Mesenchymal stem cell (in vitro differentiated cells and primary cell): ENCODE measurements at regions not wholly inside any gene's neighbourhood (a gene's known extent, or its start where the extent isn't known, plus 50 kb on each side); places are given as distances from the start of the nearest gene placed in this dataset.

Experiments
- DNase-seq: peaks from one replicate; pipeline ENCODE4 v3.0.0-alpha.2; 2013
- H2AFZ ChIP-seq: one replicate; pipeline ENCODE4 v1.6.1; 2013; ENCODE audit warnings: low read depth, mild to moderate bottlenecking, control low read depth, inconsistent platforms, low read length, moderate library complexity
- H2AK5ac ChIP-seq: 2 replicates; pipeline ENCODE4 v1.6.1; 2013; ENCODE audit warnings: low read length, moderate library complexity, mild to moderate bottlenecking, inconsistent platforms; ENCODE audit not compliant: severe bottlenecking
- H2BK120ac ChIP-seq: one replicate; pipeline ENCODE4 v1.6.1; 2013; ENCODE audit warnings: low read depth, mild to moderate bottlenecking, inconsistent platforms, low read length, moderate library complexity
- H2BK12ac ChIP-seq, 2 experiments: one replicate each; pipeline ENCODE4 v1.6.1; 2013; ENCODE audit warnings: inconsistent platforms in 2 of 2, low read length in 2 of 2, mild to moderate bottlenecking in 2 of 2, moderate library complexity in 2 of 2, control low read depth in 1 of 2
- H2BK15ac ChIP-seq: one replicate; pipeline ENCODE4 v1.6.1; 2013; ENCODE audit warnings: mild to moderate bottlenecking, low read depth, inconsistent platforms; ENCODE audit not compliant: poor library complexity, severe bottlenecking
- H2BK5ac ChIP-seq: 2 replicates; pipeline ENCODE4 v1.6.1; 2013; ENCODE audit warnings: low read depth, mild to moderate bottlenecking, low read length, control low read depth, inconsistent platforms; ENCODE audit not compliant: poor library complexity, severe bottlenecking
- H3K14ac ChIP-seq, 2 experiments: one replicate each; pipeline ENCODE4 v1.6.1; 2013; ENCODE audit warnings: inconsistent platforms in 2 of 2, low read length in 2 of 2, control low read depth in 1 of 2, mild to moderate bottlenecking in 1 of 2, moderate library complexity in 1 of 2
- H3K18ac ChIP-seq, 2 experiments: one replicate each; pipeline ENCODE4 v1.6.1; 2013; ENCODE audit warnings: inconsistent platforms in 2 of 2, low read length in 2 of 2, control low read depth in 1 of 2, low read depth in 1 of 2, mild to moderate bottlenecking in 1 of 2
- H3K23ac ChIP-seq, 2 experiments: one replicate each; pipeline ENCODE4 v1.6.1; 2013; ENCODE audit warnings: inconsistent platforms in 2 of 2, low read length in 2 of 2, mild to moderate bottlenecking in 2 of 2, moderate library complexity in 2 of 2, control low read depth in 1 of 2
- H3K27ac ChIP-seq: 2 replicates; pipeline ENCODE4 v1.5.1; 2013; ENCODE audit warnings: mild to moderate bottlenecking, moderate library complexity, low read length, control low read depth, inconsistent platforms; ENCODE audit not compliant: poor library complexity, severe bottlenecking
- H3K27me3 ChIP-seq, 2 experiments: 2 replicates each; pipeline versions ENCODE4 v1.6.1 to v1.7.0; 2013; ENCODE audit warnings: low read length in 2 of 2, mild to moderate bottlenecking in 2 of 2, moderate library complexity in 2 of 2, control low read depth in 1 of 2, inconsistent platforms in 1 of 2; ENCODE audit not compliant: control insufficient read depth in 1 of 2, insufficient read depth in 1 of 2
- H3K36me3 ChIP-seq, 2 experiments: 2 replicates each; pipeline versions ENCODE4 v1.6.1 to v1.7.0; 2013; ENCODE audit warnings: low read length in 2 of 2, control low read depth in 1 of 2, inconsistent platforms in 1 of 2, low read depth in 1 of 2, mild to moderate bottlenecking in 1 of 2; ENCODE audit not compliant: insufficient read depth in 2 of 2, control insufficient read depth in 1 of 2
- H3K4ac ChIP-seq, 2 experiments: one replicate each; pipeline ENCODE4 v1.6.1; 2013; ENCODE audit warnings: inconsistent platforms in 2 of 2, low read length in 2 of 2, mild to moderate bottlenecking in 2 of 2, moderate library complexity in 2 of 2, control low read depth in 1 of 2, low read depth in 1 of 2
- H3K4me1 ChIP-seq: 2 replicates; pipeline ENCODE4 v1.6.1; 2013; ENCODE audit warnings: low read depth, low read length, control low read depth; ENCODE audit not compliant: control insufficient read depth, insufficient read depth
- H3K4me2 ChIP-seq: 2 replicates; pipeline ENCODE4 v1.6.1; 2013; ENCODE audit warnings: low read length, mild to moderate bottlenecking, inconsistent platforms; ENCODE audit not compliant: poor library complexity, severe bottlenecking
- H3K4me3 ChIP-seq, 2 experiments: 2 replicates each; pipeline versions ENCODE4 v1.5.1 to v1.7.0; 2013; ENCODE audit warnings: low read length in 2 of 2, mild to moderate bottlenecking in 2 of 2, control low read depth in 1 of 2, low read depth in 1 of 2; ENCODE audit not compliant: insufficient read depth in 1 of 2
- H3K79me1 ChIP-seq: replicated peaks from 2 replicates; pipeline ENCODE4 v1.6.1; 2013; ENCODE audit warnings: mild to moderate bottlenecking, control low read depth, low read length, inconsistent platforms; ENCODE audit not compliant: poor library complexity, severe bottlenecking
- H3K9ac ChIP-seq: 2 replicates; pipeline ENCODE4 v1.7.0; 2013; ENCODE audit warnings: mild to moderate bottlenecking, low read length, moderate library complexity
- H3K9me3 ChIP-seq: 2 replicates; pipeline ENCODE4 v1.7.0; 2013; ENCODE audit warnings: mild to moderate bottlenecking, low read length; ENCODE audit not compliant: control insufficient read depth
- H4K8ac ChIP-seq: one replicate; pipeline ENCODE4 v1.6.1; 2013; ENCODE audit warnings: inconsistent platforms, mild to moderate bottlenecking, low read length, moderate library complexity
- H4K91ac ChIP-seq: one replicate; pipeline ENCODE4 v1.6.1; 2013; ENCODE audit warnings: mild to moderate bottlenecking, low read length, inconsistent platforms
- WGBS: methylation state at CpG from one replicate; pipeline ENCODE4 v1.1.7; 2013; ENCODE audit warnings: mixed read lengths; 5-methylcytosine and 5-hydroxymethylcytosine counted together

- no peak overlapping the region for H3K27ac ChIP-seq
- H2BK5ac ChIP-seq: no peak overlapping the region
- H2AFZ ChIP-seq: no peak overlapping the region
- H3K4me2 ChIP-seq: no peak overlapping the region
- H3K14ac ChIP-seq: no peak overlapping the region
- no peak overlapping the region for H2BK15ac ChIP-seq
- H3K4me1 ChIP-seq: no peaks in the 10 kb centered on the region
- no peak overlapping the region for H4K8ac ChIP-seq
- no peak overlapping the region for H2BK120ac ChIP-seq
- no peak overlapping the region for H3K23ac ChIP-seq
- no peaks in the 10 kb centered on the region for H3K27me3 ChIP-seq
- WGBS: 90% methylated on average over 3 of the region's 3 CpGs
- no peak overlapping the region for H3K4me3 ChIP-seq
- H3K79me1 ChIP-seq: no peaks in the 10 kb centered on the region
- H3K36me3 ChIP-seq: no peaks in the 10 kb centered on the region
- H3K4ac ChIP-seq: no peak overlapping the region
- no peak overlapping the region for H4K91ac ChIP-seq
- H3K9ac ChIP-seq: no peak overlapping the region
- no peak overlapping the region for H3K18ac ChIP-seq
- DNase-seq: no peak
- no peak overlapping the region for H2AK5ac ChIP-seq
- H2BK12ac ChIP-seq: no peak overlapping the region
- peaks cover 15% of the 10 kb centered on the region for H3K9me3 ChIP-seq
Measured at GRCh38 chr2:181380581-181380980, 76.6 kb upstream of the ITGA4 start.

- H3K4me1 ChIP-seq: no peaks in the 10 kb centered on the region
- no peak overlapping the region for H4K91ac ChIP-seq
- H3K27me3 ChIP-seq: no peaks in the 10 kb centered on the region
- no peak for DNase-seq
- no peak overlapping the region for H2BK5ac ChIP-seq
- no peak overlapping the region for H3K4me2 ChIP-seq
- no peak overlapping the region for H2AK5ac ChIP-seq
- peaks cover 15% of the 10 kb centered on the region for H3K9me3 ChIP-seq
- no peak overlapping the region for H3K23ac ChIP-seq
- no peak overlapping the region for H3K18ac ChIP-seq
- H2BK120ac ChIP-seq: no peak overlapping the region
- no peak overlapping the region for H3K4me3 ChIP-seq
- no peak overlapping the region for H3K9ac ChIP-seq
- H3K4ac ChIP-seq: no peak overlapping the region
- H3K36me3 ChIP-seq: no peaks in the 10 kb centered on the region
- no peaks in the 10 kb centered on the region for H3K79me1 ChIP-seq
- no peak overlapping the region for H3K14ac ChIP-seq
- no peak overlapping the region for H4K8ac ChIP-seq
- 100% methylated on average over 1 of the region's 2 CpGs for WGBS
- H2BK15ac ChIP-seq: no peak overlapping the region
- no peak overlapping the region for H3K27ac ChIP-seq
- no peak overlapping the region for H2BK12ac ChIP-seq
- no peak overlapping the region for H2AFZ ChIP-seq
Measured at GRCh38 chr2:181384923-181385322, 72.3 kb upstream of the ITGA4 start.

GRCh38 chr2:181389524-181389923 is 67.7 kb upstream of the ITGA4 start:
- no peaks in the 10 kb centered on the region for H3K36me3 ChIP-seq
- H3K9ac ChIP-seq: no peak overlapping the region
- no peak overlapping the region for H3K27ac ChIP-seq
- no peak overlapping the region for H2AK5ac ChIP-seq
- H3K9me3 ChIP-seq: peaks cover 10% of the 10 kb centered on the region
- no peak overlapping the region for H4K91ac ChIP-seq
- H2BK5ac ChIP-seq: no peak overlapping the region
- no peak overlapping the region for H3K4me3 ChIP-seq
- H2BK120ac ChIP-seq: no peak overlapping the region
- no peaks in the 10 kb centered on the region for H3K27me3 ChIP-seq
- H4K8ac ChIP-seq: no peak overlapping the region
- no peak overlapping the region for H3K4me2 ChIP-seq
- no peak overlapping the region for H2BK12ac ChIP-seq
- no peak overlapping the region for H2BK15ac ChIP-seq
- H2AFZ ChIP-seq: no peak overlapping the region
- DNase-seq: no peak
- H3K23ac ChIP-seq: no peak overlapping the region
- H3K4ac ChIP-seq: no peak overlapping the region
- H3K79me1 ChIP-seq: no peaks in the 10 kb centered on the region
- H3K18ac ChIP-seq: no peak overlapping the region
- 93% methylated on average over 2 of the region's 3 CpGs for WGBS
- H3K4me1 ChIP-seq: peaks cover 1% of the 10 kb centered on the region
- H3K14ac ChIP-seq: no peak overlapping the region

- H3K27ac ChIP-seq: peak overlapping the region; percentile 66
- WGBS: 2% methylated on average over 1 of the region's 1 CpG
Measured at GRCh38 chr2:181393472-181393871, 63.7 kb upstream of the ITGA4 start.

More at GRCh38 chr2:181393472-181393871, 63.7 kb upstream of the ITGA4 start:
- H3K4ac ChIP-seq: no peak overlapping the region
- no peak overlapping the region for H2BK120ac ChIP-seq
- no peak overlapping the region for H3K23ac ChIP-seq
- no peak overlapping the region for H2AFZ ChIP-seq
- H3K4me2 ChIP-seq: no peak overlapping the region
- no peaks in the 10 kb centered on the region for H3K27me3 ChIP-seq
- no peak overlapping the region for H2BK5ac ChIP-seq
- H3K79me1 ChIP-seq: no peaks in the 10 kb centered on the region
- H4K91ac ChIP-seq: no peak overlapping the region
- H3K9me3 ChIP-seq: no peaks in the 10 kb centered on the region
- no peak overlapping the region for H3K14ac ChIP-seq
- peak overlapping the region in 1 of 2 experiments; percentile 51 for H3K4me3 ChIP-seq
- no peak overlapping the region for H2AK5ac ChIP-seq
- DNase-seq: peak; percentile 86
- H3K36me3 ChIP-seq: no peaks in the 10 kb centered on the region
- H3K18ac ChIP-seq: no peak overlapping the region
- no peak overlapping the region for H2BK12ac ChIP-seq
- H3K9ac ChIP-seq: peak overlapping the region; percentile 79
- peaks cover 1% of the 10 kb centered on the region for H3K4me1 ChIP-seq
- no peak overlapping the region for H2BK15ac ChIP-seq
- H4K8ac ChIP-seq: no peak overlapping the region
